G401.6 (cell line): ENCODE measurements at regions not wholly inside any gene's neighbourhood (a gene's known extent, or its start where the extent isn't known, plus 50 kb on each side); places are given as distances from the start of the nearest gene placed in this dataset.
A peak's percentile ranks its signal among the peaks of the same experiment; 100 is the strongest.
"Not testable (repeated sequence)": the region's sequence is repeated elsewhere in the genome, so short reads cannot be mapped to it uniquely, and the experiment has no call there.

ENCODE experiments used
- FAIRE-seq: peaks from 2 replicates; lab custom pipeline; 2012; peaks lifted over from hg19 to GRCh38; lab: Jason Lieb, UNC

GRCh38 chr1:88474555-88475304 lies 209.3 kb upstream of the PKN2 start:
- FAIRE-seq, result no peak

GRCh38 chr1:88484881-88485280 lies 199.2 kb upstream of the PKN2 start:
- FAIRE-seq, result no peak

- FAIRE-seq, result no peak
Measured at GRCh38 chr1:88488237-88488636, 195.8 kb upstream of the PKN2 start.

- FAIRE-seq, result no peak
Measured at GRCh38 chr1:88490676-88491075, 193.4 kb upstream of the PKN2 start.

- no peak for FAIRE-seq
Measured at GRCh38 chr1:88499671-88500070, 184.4 kb upstream of the PKN2 start.

GRCh38 chr1:88502886-88503285 lies 181.2 kb upstream of the PKN2 start:
- FAIRE-seq, result no peak

- no peak for FAIRE-seq
Measured at GRCh38 chr1:88503646-88504045, 180.4 kb upstream of the PKN2 start.

GRCh38 chr1:88504601-88505000 lies 179.5 kb upstream of the PKN2 start:
- no peak for FAIRE-seq

GRCh38 chr1:88509379-88509778 lies 174.7 kb upstream of the PKN2 start:
- no peak for FAIRE-seq

GRCh38 chr1:88514544-88515060 lies 169.5 kb upstream of the PKN2 start:
- no peak for FAIRE-seq

- FAIRE-seq, result not testable (repeated sequence)
Measured at GRCh38 chr1:88517499-88517898, 166.6 kb upstream of the PKN2 start.

- no peak for FAIRE-seq
Measured at GRCh38 chr1:88519156-88519555, 164.9 kb upstream of the PKN2 start.

GRCh38 chr1:88523854-88524528 lies 160.1 kb upstream of the PKN2 start:
- no peak for FAIRE-seq

GRCh38 chr1:88526456-88526855 lies 157.6 kb upstream of the PKN2 start:
- no peak for FAIRE-seq

GRCh38 chr1:88528792-88529191 lies 155.3 kb upstream of the PKN2 start:
- no peak for FAIRE-seq

GRCh38 chr1:88529581-88529980 lies 154.5 kb upstream of the PKN2 start:
- FAIRE-seq, result no peak

GRCh38 chr1:88530246-88530645 lies 153.8 kb upstream of the PKN2 start:
- no peak for FAIRE-seq

- no peak for FAIRE-seq
Measured at GRCh38 chr1:88537787-88538186, 146.3 kb upstream of the PKN2 start.

- no peak for FAIRE-seq
Measured at GRCh38 chr1:88538222-88538899, 145.7 kb upstream of the PKN2 start.

- no peak for FAIRE-seq
Measured at GRCh38 chr1:88540255-88540654, 143.8 kb upstream of the PKN2 start.

- no peak for FAIRE-seq
Measured at GRCh38 chr1:88541596-88541995, 142.5 kb upstream of the PKN2 start.

GRCh38 chr1:88544195-88544594 lies 139.9 kb upstream of the PKN2 start:
- FAIRE-seq, result no peak

- FAIRE-seq, result peak; percentile 8
Measured at GRCh38 chr1:88549536-88549935, 134.5 kb upstream of the PKN2 start.
